ENCODE measurements at regions not wholly inside any gene's neighbourhood (a gene's known extent, or its start where the extent isn't known, plus 50 kb on each side); places are given as distances from the start of the nearest gene placed in this dataset.
"Not testable (repeated sequence)": the region's sequence is repeated elsewhere in the genome, so short reads cannot be mapped to it uniquely, and the experiment has no call there.

DNA sequence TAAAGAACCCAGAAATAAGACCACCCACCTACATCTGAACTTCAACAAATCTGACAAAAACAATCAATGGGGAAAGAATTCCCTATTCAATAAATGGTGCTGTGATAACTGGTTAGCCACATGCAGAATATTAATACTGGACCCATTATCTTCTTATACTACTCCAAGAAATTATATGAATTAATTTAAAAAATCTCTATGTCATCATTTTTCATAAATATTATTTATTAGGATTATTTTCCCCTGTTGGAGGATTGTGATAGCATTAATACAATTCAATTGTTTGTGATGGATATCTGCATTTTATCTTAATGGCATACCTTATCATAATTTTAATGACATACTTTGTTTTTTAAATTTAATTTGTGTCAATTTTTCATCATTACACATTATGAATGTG, 682.2 kb upstream of the CTNND2 start:
- Histone ChIP-seq H3K9me3 (peaks cover 0 to 5% (median 0%) of the 10 kb centered on the region in 4 donors), H3K4me1 (no peaks in the 10 kb centered on the region), H3K36me3 (no peaks in the 10 kb centered on the region), H3K27me3 (no peaks in the 10 kb centered on the region), H3K27ac (replicated peaks in 1 of 4) (no peak overlapping the region), H3K4me3 (no peak overlapping the region)
- TF ChIP-seq, protein P1, sequence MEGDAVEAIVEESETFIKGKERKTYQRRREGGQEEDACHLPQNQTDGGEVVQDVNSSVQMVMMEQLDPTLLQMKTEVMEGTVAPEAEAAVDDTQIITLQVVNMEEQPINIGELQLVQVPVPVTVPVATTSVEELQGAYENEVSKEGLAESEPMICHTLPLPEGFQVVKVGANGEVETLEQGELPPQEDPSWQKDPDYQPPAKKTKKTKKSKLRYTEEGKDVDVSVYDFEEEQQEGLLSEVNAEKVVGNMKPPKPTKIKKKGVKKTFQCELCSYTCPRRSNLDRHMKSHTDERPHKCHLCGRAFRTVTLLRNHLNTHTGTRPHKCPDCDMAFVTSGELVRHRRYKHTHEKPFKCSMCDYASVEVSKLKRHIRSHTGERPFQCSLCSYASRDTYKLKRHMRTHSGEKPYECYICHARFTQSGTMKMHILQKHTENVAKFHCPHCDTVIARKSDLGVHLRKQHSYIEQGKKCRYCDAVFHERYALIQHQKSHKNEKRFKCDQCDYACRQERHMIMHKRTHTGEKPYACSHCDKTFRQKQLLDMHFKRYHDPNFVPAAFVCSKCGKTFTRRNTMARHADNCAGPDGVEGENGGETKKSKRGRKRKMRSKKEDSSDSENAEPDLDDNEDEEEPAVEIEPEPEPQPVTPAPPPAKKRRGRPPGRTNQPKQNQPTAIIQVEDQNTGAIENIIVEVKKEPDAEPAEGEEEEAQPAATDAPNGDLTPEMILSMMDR (IDR thresholded peaks at IDR 0.05): no peak
- TF ChIP-seq EP300 (IDR thresholded peaks at IDR 0.05) (no peak), POLR2A (IDR thresholded peaks at IDR 0.05; ENCODE audit: low read depth) (no peak), POLR2AphosphoS5 (IDR thresholded peaks at IDR 0.05) (no peak)
- intact Hi-C loops (cut with DNase I): no loop called here
- no peak for DNase-seq (ENCODE audit: extremely low spot score)

DNA sequence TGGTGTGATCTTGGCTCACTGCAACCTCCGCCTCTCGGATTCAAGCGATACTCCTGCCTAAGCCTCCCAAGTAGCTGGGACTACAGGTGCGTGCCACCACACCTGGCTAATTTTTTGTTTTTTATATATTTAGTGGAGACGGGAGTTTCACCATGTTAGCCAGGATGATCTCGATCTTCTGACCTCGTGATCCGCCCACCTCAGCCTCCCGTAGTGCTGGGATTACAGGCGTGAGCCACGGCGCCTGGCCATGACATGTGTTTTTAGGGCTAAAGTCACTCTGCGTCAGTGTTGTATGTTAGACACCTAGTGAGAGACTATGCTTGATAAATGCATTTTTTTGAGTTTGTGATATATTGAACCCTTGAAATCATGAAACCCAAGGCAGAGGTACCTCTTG, 674.6 kb upstream of the CTNND2 start:
- H3K9me3 ChIP-seq; H3K36me3 ChIP-seq; H3K4me1 ChIP-seq; intact Hi-C loops (cut with DNase I); H3K4me3 ChIP-seq; H3K27me3 ChIP-seq; H3K27ac ChIP-seq (replicated peaks in 1 of 4); DNase-seq (ENCODE audit: extremely low spot score): not testable (repeated sequence)
- 85% methylated on average over 13 of the region's 13 CpGs for WGBS

DNA sequence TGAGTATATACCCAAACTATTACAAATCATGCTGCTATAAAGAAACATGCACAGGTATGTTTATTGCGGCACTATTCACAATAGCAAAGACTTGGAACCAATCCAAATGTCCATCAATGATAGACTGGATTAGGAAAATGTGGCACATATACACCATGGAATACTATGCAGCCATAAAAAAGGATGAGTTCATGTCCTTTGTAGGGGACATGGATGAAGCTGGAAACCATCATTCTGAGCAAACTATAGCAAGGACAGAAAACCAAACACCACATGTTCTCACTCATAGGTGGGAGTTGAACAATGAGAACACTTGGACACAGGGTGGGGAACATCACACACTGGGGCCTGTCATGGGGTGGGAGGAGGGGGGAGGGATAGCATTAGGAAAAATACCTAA, 672.7 kb upstream of the CTNND2 start:
- H3K27me3 ChIP-seq; H3K9me3 ChIP-seq; intact Hi-C loops (cut with DNase I); H3K4me3 ChIP-seq; H3K4me1 ChIP-seq; DNase-seq (ENCODE audit: extremely low spot score); H3K27ac ChIP-seq (replicated peaks in 1 of 4); H3K36me3 ChIP-seq: not testable (repeated sequence)
- 88% methylated on average over 1 of the region's 1 CpG for WGBS

DNA sequence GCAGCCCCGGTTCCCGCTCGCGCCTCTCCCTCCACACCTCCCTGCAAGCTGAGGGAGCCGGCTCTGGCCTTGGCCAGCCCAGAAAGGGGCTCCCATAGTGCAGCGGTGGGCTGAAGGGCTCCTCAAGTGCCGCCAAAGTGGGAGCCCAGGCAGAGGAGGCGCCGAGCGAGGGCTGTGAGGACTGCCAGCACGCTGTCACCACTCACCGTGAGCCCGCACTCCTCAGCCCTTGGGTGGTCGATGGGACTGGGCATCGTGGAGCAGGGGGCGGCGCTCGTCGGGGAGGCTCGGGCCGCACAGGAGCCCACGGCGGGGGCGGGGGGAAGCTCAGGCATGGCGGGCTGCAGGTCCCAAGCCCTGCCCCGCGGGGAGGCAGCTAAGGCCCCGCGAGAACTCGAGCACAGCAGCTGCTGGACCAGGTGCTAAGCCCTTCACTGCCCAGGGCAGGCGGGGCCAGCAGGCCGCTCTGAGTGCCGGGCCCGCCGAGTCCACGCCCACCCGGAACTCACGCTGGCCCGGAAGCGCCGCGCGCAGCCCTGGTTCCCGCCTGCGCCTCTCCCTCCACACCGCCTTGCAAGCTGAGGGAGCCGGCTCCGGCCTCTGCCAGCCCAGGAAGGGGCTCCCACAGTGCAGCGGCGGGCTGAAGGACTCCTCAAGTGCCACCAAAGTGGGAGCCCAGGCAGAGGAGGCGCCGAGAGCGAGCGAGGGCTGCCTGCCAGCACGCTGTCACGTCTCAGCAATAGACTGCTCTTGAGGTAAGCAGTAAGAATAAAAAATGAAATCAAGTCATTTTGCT, 670.2 kb upstream of the CTNND2 start:
- H3K27ac ChIP-seq (replicated peaks in 1 of 4); H3K27me3 ChIP-seq; H3K9me3 ChIP-seq; H3K36me3 ChIP-seq; intact Hi-C loops (cut with DNase I); H3K4me1 ChIP-seq; DNase-seq (ENCODE audit: extremely low spot score); H3K4me3 ChIP-seq: not testable (repeated sequence)
- WGBS: 85% methylated on average over 23 of the region's 56 CpGs

DNA sequence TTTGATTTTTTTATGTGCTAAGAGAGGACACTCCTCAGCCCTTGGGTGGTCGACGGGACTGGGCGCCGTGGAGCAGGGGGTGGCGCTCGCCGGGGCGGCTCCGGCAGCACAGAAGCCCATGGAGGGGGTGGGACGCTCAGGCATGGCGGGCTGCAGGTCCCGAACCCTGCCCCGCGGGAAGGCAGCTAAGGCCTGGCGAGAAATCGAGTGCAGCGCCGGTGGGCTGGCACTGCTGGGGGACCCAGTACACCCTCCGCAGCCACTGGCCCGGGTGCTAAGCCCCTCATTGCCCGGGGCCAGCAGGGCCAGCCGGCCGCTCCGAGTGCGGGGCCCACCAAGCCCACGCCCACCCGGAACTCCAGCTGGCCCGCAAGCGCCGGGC, 669.7 kb upstream of the CTNND2 start:
- DNase-seq (ENCODE audit: extremely low spot score); H3K4me3 ChIP-seq; H3K4me1 ChIP-seq; H3K27ac ChIP-seq (replicated peaks in 1 of 4); H3K27me3 ChIP-seq; intact Hi-C loops (cut with DNase I); H3K9me3 ChIP-seq; H3K36me3 ChIP-seq: not testable (repeated sequence)
- WGBS: over 99% methylated on average over 22 of the region's 30 CpGs

DNA sequence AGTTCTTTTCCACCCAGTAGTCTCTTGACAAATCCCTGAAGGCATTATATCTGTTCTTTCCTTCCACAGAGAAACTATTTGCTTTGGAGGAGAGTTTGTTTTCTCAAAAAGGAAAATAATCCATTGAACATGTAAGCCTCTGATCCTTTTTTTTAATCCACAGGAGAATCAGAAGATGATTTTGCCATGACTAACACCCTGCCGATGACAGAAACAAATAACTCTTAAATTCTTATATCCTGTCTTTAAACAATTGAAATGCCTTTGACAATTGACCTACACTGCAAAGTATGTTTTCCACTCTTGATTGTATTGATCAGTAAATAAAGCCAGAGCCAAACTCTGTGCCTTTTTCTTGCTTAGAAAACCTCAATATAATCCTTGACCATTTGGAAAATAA, 666.4 kb upstream of the CTNND2 start:
- intact Hi-C loops (cut with DNase I): no loop called here
- no peak for DNase-seq (ENCODE audit: extremely low spot score)
- no peak for TF ChIP-seq POLR2A (IDR thresholded peaks at IDR 0.05; ENCODE audit: low read depth)
- no peak for TF ChIP-seq EP300 (IDR thresholded peaks at IDR 0.05)
- TF ChIP-seq, protein P1 (IDR thresholded peaks at IDR 0.05): no peak
- no peak for TF ChIP-seq POLR2AphosphoS5 (IDR thresholded peaks at IDR 0.05)
- Histone ChIP-seq H3K9me3 (peaks cover 0 to 4% (median 0%) of the 10 kb centered on the region in 4 donors), H3K27me3 (no peaks in the 10 kb centered on the region), H3K4me1 (no peaks in the 10 kb centered on the region), H3K4me3 (no peak overlapping the region), H3K27ac (replicated peaks in 1 of 4) (no peak overlapping the region), H3K36me3 (no peaks in the 10 kb centered on the region)
- 74% methylated on average over 1 of the region's 1 CpG for WGBS

DNA sequence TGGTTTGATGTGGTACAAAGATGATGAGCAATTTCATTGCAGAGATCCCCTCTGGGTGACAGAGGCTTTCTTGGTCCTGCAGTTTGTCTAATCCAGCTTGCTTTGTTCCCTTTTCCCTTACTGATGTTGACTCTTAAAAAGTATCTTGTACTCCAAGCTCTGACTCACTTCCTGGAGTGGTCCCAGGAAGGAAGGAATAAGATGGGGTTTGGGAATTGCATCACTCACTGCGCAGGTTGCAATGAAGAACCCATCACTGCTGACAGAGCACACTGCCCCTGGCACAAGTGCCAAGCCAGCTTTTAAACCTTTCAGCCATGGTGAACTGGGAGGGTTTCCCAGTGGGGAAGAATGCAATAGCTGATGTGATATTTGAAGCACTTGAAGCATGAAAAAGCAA, 662.2 kb upstream of the CTNND2 start:
- H3K4me3 ChIP-seq: no peak overlapping the region
- no peaks in the 10 kb centered on the region for H3K36me3 ChIP-seq
- TF ChIP-seq, protein P1 (IDR thresholded peaks at IDR 0.05): no peak
- no peak for TF ChIP-seq EP300 (IDR thresholded peaks at IDR 0.05)
- no peak for TF ChIP-seq POLR2A (IDR thresholded peaks at IDR 0.05; ENCODE audit: low read depth)
- no peak for TF ChIP-seq POLR2AphosphoS5 (IDR thresholded peaks at IDR 0.05)
- H3K27me3 ChIP-seq: no peaks in the 10 kb centered on the region
- no peaks in the 10 kb centered on the region for H3K4me1 ChIP-seq
- no peak overlapping the region for H3K27ac ChIP-seq (replicated peaks in 1 of 4)
- H3K9me3 ChIP-seq: no peaks in the 10 kb centered on the region
- no peak for DNase-seq (ENCODE audit: extremely low spot score)
- intact Hi-C loops (cut with DNase I): no loop called here
- WGBS: 100% methylated on average over 1 of the region's 1 CpG

Measured in esophagus muscularis mucosa (tissue), 4 donors.